ENCODE measurements at regions not wholly inside any gene's neighbourhood (a gene's known extent, or its start where the extent isn't known, plus 50 kb on each side); places are given as distances from the start of the nearest gene placed in this dataset.

DNA sequence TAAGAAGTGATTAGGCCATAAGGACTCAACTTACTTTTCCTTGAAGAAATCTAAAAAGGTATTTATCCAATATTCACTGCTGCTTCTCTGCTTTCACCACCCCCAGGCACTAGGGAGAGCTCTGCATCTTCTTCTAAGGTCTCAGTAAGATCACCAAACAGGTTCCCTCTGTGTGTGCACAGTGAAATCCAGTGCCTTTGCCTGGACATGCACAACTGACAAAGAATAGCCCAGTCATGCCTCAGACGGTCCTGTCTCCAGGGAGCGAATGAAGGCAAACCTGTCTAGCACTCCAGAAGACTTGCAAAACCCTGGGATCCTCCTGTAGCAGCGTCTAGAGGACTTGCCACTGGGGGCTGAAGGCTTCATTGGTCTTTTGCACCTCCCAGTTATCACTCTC is 344.5 kb upstream of the LRATD1 start:
- no peak for FAIRE-seq
- no peak for DNase-seq (ENCODE audit: insufficient read length, low spot score)
- TF ChIP-seq, protein P1, sequence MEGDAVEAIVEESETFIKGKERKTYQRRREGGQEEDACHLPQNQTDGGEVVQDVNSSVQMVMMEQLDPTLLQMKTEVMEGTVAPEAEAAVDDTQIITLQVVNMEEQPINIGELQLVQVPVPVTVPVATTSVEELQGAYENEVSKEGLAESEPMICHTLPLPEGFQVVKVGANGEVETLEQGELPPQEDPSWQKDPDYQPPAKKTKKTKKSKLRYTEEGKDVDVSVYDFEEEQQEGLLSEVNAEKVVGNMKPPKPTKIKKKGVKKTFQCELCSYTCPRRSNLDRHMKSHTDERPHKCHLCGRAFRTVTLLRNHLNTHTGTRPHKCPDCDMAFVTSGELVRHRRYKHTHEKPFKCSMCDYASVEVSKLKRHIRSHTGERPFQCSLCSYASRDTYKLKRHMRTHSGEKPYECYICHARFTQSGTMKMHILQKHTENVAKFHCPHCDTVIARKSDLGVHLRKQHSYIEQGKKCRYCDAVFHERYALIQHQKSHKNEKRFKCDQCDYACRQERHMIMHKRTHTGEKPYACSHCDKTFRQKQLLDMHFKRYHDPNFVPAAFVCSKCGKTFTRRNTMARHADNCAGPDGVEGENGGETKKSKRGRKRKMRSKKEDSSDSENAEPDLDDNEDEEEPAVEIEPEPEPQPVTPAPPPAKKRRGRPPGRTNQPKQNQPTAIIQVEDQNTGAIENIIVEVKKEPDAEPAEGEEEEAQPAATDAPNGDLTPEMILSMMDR (IDR thresholded peaks at IDR 0.05; ENCODE audit: insufficient read depth, missing control alignments): no peak

DNA sequence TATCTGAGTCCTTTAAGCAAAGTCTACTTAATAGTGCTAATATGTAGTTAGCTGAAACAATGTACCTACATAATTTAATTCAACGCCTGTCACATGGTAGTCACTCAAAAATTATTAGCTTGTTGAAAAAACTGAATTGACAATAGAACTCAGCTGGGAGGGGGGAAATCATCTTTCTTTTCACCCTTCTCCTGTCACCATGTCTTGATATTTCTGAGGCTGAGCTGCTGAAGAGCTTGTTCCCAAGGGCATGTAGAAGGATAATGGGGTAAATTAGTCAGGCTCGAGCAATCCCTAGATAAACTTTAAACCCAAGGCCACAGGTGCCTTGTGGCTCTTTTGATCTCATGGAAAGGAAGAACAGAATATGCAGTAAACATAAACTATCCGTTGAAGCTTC is 339.6 kb upstream of the LRATD1 start:
- TF ChIP-seq, protein P1 (IDR thresholded peaks at IDR 0.05; ENCODE audit: insufficient read depth, missing control alignments): no peak
- no peak for DNase-seq (ENCODE audit: insufficient read length, low spot score)

DNA sequence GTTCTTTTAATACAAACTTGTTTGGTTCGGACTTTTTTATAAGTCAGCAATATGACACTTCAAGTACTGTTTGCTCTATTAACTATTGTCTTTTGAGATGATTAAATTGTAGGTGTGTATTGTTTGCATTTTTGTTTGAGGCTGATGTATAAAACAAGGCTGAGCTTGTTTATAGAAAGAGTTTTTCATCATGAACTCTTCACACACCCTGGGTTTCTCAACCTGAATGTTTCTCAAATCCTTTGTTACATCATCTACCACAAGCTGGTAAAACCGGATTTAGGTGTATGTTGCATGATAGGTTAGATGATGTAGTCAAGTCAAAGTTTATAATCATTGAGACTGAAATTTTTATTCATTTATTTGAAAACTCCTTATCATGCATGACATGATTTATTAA is 335.2 kb upstream of the LRATD1 start:
- DNase-seq (ENCODE audit: insufficient read length, low spot score): no peak
- TF ChIP-seq, protein P1 (IDR thresholded peaks at IDR 0.05; ENCODE audit: insufficient read depth, missing control alignments): no peak
- FAIRE-seq: no peak

More for the DNA sequence above, 339.6 kb upstream of the LRATD1 start:
- no peak for FAIRE-seq

DNA sequence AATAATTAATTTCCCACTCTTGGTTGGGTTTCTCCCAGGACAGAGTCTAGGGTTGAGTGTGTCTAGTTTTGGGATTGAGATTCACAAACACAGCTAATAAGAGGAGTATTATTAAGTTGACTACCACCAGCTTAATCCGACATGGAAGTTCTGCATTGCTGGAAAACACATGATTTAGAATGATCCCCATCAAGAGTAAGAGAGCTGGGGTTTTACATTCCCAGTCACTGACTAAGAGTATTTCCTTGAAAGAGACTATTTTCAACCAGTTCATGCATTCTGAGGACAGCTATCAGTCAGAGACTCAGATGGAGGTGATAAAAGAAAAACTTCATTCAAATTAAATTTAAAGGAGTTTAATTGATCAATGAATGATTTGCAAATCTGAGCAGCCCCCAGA is 334.6 kb upstream of the LRATD1 start:
- no peak for DNase-seq (ENCODE audit: insufficient read length, low spot score)
- FAIRE-seq: no peak
- TF ChIP-seq, protein P1 (IDR thresholded peaks at IDR 0.05; ENCODE audit: insufficient read depth, missing control alignments): no peak

DNA sequence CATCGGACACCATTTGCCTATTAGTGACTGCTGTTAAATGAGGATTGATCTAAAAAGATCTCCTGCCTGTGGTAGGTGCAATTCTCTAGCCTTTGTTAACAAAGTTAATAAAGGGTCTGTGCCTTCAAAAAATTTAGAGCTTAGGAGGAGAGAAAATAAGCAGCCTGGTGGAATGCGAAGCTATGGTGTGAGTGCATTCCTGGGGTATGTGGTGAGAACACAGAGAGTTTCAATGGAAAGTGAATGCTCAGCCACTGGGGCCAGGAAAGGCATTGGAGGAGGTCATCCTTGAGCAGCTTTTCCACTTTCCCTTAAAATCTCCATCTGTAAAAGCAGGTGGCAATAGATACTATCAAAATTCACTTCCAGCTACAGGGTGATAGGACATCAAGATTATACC is 331.2 kb upstream of the LRATD1 start:
- TF ChIP-seq, protein P1 (IDR thresholded peaks at IDR 0.05; ENCODE audit: insufficient read depth, missing control alignments): no peak
- DNase-seq (ENCODE audit: insufficient read length, low spot score) (no peak), FAIRE-seq (no peak)

DNA sequence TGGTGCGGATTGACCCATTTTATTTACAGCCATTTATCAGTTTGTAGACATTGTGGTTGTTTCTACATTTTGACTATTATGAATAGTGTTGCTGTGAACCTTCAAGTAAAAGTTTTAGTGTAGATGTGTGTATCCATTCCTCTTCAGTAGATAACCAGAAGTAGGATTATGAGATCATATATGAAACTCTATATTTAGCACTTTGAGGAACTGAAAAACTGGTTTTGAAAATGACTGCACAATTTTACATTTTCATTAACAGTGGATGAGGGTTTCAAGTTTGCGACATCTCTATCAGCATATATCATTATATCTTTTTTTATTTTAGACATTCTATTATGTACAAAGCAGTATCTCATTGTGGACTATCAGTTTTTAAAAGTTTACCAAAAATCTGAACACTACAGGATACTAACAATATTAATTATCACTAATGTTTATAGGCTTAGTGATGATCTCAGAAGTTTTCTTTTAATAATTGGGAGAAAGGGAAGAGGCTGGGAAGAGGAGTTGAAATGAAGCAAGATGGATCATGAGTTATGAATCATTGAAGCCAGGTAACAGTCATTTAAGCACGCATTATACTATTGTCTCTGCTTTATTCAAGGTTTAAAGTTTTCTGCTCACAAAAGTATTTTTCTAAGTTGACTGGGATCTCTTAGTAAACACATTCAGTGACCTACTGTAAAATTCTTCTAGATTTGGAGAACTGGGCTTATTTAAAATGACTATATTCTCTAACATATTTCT is 329.0 kb upstream of the LRATD1 start:
- DNase-seq (ENCODE audit: insufficient read length, low spot score): no peak
- TF ChIP-seq, protein P1 (IDR thresholded peaks at IDR 0.05; ENCODE audit: insufficient read depth, missing control alignments): no peak
- no peak for FAIRE-seq

DNA sequence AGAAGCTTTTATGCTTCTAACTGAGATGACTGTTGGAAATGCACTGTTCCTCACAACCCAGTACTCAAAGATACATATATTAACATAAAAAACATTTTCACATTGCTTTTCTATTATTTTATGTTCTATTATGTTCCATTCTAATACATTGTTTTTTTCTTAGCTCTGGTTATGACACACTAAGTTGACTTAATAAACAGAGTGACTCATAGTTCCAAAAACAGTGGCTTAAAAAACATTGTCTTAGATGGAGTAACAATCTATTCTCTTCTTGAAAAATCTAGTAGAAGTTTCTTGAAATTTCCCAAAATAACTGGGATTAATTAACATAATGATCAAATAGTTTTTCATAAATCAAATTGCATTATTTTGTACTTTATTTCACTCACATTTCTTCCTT is 328.2 kb upstream of the LRATD1 start:
- TF ChIP-seq, protein P1 (IDR thresholded peaks at IDR 0.05; ENCODE audit: insufficient read depth, missing control alignments): no peak
- DNase-seq (ENCODE audit: insufficient read length, low spot score): no peak
- FAIRE-seq: no peak

Data from D721Med (cell line).